GM19455 (cell line): ENCODE measurements at regions not wholly inside any gene's neighbourhood (a gene's known extent, or its start where the extent isn't known, plus 50 kb on each side); places are given as distances from the start of the nearest gene placed in this dataset.

Source experiments
- ATAC-seq: cut with Tn5 transposase; IDR thresholded peaks from one replicate; pipeline ENCODE4 v1.9.1; 2021; ENCODE audit not compliant: unreplicated experiment

DNA sequence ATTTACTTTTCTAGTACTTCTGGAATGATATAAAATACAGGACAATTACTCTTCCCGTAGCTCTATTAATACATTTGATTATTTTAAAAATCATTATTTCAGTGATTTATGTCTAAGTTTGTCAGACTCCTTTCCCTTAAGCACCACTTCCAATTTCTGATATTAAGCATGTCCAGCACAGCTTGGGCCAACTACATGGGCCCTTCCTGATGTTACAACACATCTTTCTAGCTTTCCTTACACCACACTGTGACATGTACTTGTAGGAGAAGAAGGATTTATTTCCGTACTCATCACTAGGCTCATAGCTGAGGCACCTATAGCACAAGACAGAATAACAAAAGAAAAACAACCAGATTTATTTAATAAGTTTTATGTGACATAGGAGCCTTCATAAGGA is 134.8 kb upstream of the HNRNPA3 start:
- no peak for ATAC-seq

DNA sequence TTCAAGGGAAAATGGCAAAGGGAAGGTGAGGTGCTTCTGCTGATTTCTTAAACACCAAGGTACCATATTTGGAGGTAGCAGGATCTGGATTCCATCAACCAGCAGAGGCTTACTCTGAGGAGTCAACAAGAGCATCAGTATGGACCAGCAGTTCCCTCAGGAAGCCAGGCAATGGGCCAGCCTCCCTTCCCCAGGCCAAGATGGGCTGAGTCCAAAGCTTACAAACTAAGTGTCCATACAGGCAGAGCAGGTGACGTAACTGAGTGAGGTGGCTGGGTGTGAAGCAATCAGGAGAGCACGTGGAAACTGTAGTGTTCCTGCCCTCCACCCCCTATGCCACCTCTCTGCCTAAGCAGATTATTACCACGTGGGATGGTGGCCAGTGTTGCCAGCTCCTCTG is 134.2 kb upstream of the HNRNPA3 start:
- ATAC-seq: no peak

DNA sequence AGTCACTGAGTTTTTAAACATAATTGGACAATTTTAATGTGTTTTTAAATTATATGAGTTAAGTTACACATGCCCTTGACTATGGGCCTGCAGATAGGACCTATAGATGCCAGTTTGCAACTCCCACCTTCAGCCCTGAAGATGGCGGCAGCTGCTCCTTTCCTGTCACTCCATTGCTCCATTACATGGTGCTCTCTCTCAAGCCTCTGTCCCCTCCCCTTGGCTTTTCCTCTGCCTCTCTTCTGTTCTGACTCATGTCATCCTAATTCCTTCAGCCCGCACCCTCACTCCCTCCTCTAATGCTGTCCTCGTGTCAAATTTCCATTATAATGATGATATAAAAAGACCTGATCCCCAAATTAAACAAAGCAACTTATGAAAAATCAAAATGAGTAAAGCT is 133.7 kb upstream of the HNRNPA3 start:
- ATAC-seq: no peak

DNA sequence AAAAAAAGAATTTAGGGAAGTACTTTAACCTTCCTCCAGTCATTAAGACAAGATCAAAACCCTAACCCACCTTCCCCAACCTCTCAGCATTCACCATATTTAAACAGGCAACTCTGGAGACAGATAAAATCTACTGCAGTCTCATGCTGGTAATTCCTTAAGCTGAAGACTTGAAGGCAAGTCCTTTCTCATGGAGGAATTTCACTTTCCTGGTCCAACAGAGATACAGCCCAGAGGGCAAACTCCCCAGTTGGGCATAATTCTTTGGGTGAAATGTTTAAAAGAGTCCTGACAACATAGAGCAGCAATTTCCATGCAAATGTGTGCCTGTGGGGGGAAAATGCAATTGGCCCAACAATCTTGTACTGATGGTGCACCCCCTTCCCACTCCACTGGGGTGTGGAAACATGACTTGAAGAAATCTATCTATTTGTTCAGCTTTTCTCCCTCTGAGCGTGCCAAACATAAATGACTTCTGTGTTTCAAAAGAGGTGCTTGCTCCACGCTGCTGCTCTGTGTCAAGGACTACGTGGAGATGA is 131.8 kb upstream of the HNRNPA3 start:
- ATAC-seq: no peak

DNA sequence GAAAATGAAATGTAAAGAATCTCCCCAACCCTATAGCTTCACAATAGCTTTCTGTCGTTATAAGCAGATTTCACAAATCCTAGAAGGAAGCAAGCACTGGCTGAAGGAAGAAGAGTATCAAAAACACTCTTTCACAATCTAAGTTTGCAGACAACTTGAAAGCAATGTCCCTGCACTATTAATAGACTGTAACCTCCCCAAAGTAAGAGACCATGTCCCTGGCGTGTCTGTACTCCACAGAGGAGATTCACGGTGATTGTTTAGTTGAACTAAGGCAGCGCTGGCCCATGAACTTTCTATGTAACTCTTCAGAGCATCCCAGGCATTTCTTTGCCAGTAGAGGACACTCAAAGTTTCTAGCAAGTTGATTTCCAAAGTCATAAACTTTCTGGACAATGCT is 128.0 kb upstream of the HNRNPA3 start:
- ATAC-seq: no peak

DNA sequence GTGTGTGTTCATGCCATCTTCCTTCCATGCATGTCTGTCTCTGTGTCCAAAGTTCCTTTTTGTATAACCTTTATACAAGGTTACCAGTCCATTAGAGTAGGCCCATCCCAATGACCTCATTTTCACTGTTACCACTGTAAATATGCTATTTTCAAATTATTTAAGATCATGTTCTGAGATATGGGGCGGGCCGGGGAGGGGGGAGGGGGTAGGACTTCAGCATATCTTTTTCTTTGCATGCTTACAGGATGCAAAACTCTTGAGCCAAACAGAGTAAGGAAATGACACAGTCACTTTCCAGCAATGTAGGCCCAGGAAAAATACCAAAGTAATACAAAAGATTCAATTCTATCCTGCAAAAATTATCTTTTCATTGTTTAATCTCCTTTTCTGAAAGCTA is 124.1 kb upstream of the HNRNPA3 start:
- ATAC-seq: no peak

DNA sequence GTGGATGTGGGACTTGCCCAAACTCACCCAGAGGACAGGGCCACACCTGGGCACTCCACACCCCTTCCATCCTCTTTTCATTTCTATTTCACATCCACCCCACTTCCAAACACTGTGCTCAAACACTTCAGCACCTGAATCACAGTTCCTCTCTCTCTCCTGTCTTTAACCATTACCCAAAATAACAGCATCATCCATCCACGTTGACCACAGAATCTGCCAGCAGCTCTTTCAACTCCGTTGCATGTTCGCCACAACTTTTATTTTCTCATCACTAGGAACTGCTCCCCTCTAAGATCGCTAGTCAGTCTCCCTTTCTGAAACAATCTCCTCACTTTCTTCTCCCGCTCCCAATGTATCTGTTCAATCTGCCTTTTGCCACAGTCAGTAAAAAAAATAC is 121.6 kb upstream of the HNRNPA3 start:
- no peak for ATAC-seq

DNA sequence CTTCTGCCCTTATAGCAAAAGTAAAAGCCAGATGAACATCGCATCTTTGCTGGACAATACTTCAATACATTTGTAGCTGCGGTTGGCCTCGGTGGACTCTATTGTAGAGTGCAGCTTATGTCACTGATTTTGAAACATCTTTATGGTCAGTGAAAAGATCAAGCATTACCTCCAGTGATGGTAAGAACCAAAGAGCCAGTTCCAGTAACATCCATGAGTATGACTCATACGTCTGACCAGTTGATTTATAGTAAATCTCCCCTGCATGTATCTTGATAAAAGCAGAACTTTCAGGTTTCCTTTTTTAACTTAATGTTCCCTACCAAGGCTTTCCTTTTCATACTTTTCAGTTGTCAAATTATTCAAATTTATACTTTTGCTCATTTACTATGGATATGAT is 119.2 kb upstream of the HNRNPA3 start:
- ATAC-seq: no peak

DNA sequence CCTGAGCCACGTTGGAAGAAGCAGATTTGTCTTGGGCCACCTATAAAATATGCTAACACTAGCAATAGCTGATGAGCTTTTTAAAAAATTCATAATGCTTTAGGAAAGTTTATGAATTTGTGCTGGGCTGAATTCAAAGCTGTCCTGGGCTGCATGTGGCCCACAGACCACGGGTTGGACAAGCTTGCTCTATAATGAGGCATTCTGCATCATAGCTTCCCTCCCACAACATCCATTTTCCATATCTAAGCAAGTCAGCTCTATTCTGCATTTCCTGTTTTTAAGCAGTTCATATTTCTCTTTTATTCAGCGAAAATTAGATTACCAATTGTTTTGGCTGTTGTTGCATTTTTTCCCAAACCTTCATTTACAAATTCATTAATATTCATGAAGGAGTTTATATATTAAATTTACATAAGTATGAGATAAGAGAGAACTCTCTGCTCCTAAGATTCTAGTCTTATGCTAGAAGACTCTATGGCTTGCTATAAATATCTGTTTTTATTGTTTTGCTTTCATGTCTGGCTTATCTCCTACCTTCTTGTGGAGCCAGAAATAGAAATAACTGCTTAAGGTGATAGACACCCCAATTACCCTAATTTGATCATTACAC is 114.5 kb upstream of the HNRNPA3 start:
- no peak for ATAC-seq

DNA sequence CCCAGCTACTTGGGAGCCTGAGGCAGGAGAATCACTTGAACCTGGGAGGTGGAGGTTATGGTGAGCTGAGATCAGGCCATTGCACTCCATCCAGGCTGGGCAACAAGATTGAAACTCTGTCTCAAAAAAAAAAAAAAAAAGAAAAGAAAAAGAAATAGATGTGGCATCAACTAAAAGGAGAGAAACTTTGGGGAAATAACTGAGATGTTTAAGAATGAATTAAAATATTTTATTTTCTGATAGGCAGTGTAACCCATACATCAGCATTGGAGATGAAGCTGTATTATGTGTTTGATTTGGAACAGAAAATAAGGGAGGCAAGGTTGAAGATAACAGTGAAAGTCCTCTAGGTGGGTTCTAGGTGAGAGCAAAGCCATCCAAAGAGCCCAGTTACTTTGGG is 110.7 kb upstream of the HNRNPA3 start:
- ATAC-seq: no peak

DNA sequence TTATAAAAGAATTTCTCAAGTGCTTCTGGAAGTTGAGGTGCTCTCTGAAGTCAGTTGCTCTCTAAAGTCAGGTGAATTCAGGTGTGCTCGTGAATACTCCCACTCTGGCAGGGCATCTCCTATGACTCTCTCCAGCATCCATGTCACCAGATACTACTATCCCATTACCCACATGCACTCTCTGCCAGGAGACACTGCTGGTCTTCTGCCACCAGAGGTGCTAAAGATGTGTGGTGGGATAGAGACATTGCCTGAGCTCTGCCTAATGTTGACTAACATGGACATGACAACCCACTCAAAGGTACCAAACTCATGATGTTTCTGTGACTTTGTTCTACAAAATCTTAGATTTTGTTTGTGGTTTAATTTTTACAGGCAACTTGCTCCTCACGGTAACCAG is 106.4 kb upstream of the HNRNPA3 start:
- no peak for ATAC-seq

DNA sequence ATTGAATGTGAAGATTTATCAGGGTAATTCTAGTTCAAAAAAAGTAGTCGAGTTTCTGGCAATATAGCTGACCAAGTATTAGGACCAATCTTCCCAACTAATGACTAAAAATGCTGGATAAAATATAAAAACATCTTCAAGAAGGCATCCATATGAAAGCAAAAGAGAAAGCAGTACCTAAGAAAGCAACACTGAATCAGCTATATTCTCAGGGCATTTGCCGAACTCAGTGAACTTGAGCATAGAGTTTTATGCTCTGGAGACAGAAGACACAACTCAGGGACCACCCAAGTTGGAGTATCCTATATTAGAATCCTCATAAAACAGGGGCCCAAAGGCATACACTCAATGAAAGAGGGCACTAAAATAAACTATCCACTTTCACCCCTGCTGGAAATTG is 103.7 kb upstream of the HNRNPA3 start:
- ATAC-seq: no peak

DNA sequence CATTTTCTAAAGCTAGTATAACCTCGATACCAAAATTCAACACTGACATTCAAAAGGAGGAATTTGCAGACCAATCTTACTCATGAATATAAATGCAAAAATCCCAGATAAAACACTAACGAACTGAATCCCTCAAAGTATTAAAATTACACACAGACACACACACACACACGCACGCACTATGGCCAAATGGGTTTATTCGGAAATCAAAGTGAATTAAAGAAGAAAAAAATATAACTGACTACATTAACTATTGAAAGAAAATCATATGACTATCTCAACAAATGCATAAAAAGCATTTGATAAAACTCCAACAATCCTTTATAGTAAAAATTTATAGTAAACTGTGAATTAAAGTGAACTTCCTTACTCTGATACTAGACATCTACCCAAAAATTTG is 97.9 kb upstream of the HNRNPA3 start:
- ATAC-seq: no peak

DNA sequence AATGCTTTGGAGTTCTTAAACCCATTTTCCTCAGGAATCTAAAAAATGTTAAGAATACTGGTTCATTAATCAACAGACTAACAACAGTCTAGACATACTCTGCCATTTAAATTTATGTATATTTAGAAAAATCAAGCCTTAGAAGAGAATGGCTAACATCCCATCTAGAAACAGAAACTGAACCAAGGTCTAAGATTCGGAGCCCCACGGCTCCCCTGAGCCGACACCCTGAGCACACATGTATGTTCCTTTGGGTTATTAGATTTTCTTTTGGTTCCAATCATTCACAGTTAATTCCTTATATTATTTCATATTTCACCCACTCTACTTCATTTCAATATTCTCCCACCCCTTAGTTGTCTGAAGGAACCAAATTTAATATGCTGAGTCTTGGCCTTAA is 94.8 kb upstream of the HNRNPA3 start:
- ATAC-seq: no peak

DNA sequence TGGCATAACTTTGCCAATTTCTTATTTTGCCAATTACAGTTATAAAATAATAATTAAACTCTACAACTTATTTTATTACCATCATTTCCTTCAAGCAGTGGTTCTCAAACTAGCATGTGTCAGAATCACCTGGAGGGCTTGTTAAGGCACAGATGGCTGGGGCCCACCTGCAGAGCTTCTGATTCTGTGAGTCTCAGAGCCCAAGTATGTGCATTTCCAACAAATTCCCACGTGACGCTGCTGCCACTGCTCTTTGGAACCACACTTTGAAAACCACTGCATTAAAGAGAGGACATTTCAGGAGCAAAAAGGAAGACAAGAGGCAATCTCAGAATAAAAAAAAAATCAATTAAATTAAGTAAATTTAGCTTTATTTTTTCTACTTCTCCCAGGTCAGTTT is 94.0 kb upstream of the HNRNPA3 start:
- no peak for ATAC-seq

DNA sequence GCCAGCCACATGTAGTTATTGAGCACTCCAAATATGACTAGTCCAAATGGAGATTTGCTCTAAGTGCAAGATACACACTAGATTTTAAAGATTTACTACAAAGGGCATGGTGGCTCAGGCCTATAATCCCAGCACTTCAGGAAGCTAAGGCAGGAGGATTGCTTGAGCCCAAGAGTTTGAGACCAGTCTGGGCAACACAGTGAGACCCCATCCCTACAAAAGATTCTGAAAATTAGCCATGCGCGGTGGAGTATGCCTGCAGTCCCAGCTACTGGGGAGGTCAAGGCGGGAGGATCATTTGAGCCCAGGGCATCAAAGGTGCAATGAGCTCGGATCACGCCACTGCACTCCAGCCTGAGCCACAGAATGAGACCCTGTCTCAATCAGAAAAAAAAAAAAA is 93.5 kb upstream of the HNRNPA3 start:
- no peak for ATAC-seq

DNA sequence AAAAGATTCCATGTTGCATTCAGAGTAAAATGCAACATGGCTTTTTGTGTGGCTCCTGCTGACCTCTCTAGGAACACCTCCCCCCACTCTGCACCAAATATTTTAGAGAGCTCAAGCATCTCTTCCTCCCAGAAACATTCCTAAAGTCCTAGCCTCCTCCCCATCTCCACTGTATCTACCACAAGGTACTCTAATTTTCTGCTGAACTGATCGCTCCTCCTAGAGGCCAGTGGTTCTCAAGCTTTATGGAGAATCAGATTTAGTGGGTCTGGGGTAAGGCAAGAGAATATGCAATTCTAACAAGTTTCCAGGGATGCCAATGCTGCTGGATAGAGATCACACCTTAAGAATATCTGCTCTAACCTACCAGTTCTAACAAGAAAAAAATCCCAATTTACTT is 89.5 kb upstream of the HNRNPA3 start:
- no peak for ATAC-seq

DNA sequence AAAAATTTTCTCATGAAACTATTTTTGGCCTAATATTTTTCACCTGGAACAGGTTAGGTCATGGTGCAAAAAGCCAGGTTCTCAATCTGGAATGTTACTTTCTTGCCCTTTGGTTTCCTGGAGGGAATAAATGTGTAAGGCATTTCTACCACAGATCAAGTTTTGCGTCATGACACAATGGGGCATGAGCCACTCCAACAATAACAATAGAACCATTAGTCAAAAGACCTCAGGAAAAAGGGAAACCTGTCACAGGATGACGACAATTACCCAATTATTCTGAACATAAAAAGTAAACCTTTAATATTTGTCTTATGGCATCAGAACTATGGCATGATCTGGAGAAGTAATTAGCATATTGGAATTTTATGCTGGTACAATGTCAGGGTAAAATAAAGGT is 88.2 kb upstream of the HNRNPA3 start:
- ATAC-seq: no peak

DNA sequence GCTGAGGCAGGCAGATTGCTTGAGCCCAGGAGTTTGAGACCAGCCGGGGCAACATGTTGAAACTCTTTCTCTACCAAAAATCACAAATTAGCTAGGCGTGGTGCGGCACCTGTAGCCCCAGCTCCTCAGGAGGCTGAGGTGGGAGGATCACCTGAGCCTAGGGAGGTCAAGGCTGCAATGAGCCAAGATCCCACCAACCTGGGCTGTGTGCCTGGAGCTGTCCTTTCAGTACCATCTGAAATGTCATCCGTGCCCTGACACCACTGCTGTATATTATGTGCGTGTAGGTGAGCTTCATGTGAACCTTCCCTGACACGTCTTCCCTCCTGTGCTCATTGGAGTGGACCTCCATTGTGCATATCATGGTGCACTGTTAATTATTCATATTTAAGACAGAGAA is 84.8 kb upstream of the HNRNPA3 start:
- ATAC-seq: no peak

DNA sequence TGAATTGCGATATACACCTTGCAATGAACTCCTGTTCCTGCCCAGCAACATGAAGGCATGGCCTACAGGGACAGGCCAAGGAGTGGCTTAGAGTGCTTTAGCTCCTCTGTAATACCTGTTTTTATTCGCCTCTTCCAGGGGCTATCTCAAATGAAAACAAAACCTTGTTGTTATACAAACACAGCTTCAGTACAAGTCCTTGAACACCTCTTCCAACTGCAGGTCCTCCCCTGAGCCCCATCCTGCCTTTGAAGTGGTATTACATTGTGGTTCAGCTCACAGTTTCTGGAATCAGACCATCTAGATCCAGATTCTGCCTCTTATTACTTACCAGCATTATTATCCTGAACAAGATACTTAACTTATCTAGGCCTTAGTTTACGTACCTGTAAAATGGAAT is 83.0 kb upstream of the HNRNPA3 start:
- ATAC-seq: no peak

DNA sequence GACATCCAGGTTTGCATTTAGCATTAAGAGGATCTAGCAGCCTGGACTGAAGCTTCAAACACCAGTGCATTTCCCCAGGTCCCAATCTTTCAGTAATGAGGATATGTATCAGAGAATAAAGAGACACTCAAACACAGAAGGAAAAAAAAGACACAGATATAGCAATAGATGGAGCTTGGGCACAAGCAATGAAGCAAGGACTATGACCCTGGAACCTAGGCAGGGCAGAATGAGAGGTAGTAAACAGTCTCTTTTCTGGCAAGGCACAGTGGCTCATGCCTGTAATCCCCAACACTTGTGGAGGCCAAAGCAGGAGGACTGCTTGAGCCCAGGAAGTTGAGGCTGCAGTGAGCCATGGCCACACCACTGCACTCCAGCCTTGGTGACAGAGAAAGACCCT is 80.7 kb upstream of the HNRNPA3 start:
- no peak for ATAC-seq

DNA sequence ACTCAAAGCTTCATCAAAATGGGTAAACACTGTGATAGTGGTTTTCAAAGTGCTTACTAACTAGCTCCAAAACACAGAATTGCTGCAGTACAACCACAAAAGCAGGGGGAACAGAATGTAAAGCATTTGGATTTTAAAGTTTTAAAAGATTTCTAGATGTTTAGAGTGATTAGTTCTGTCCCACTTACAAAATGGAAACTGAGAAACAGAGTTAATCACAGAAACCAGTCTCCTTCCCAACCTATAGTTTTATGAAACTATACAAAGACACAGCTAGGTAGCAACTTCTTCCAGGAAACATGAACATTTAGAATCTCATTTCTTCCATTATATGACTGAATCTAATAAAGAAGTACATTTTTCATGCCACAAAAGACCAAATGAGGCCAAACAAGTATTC is 73.8 kb upstream of the HNRNPA3 start:
- ATAC-seq: no peak

DNA sequence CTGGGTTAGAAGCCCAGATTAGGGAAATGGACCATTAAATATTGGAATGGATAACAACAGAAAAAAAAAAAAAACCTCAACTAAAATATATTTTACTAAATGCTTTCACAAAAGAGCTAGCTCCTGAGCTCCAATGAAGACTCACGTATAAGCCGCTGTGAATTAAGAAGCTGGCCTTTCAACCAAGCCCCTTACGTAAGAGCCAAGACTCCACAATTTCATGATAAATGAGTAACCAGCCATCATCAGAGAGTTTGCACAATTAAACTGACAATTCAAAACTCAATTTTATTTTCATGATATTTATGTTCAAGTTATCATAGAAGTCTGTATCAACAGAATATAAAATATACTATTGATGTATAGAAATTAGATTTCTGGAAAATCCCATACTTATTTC is 70.7 kb upstream of the HNRNPA3 start:
- ATAC-seq: no peak

DNA sequence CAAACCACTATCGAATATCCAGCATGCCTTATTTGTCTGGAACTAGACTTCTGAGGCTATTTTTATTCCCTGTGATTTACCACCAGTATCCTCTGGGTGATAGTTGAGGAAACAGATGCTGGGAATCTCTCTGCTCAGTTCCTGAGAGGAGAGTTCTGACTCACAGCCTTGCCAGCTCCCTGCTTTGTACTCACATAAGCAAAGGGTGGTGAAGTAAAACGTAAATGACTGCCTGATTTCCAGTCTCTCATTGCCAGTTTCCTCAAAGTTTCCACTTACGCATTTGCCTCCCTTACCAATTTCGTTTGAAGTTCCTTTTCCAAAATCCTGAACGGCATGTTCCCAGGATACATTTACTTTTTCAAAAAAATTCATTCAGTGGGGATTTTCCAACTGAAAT is 69.2 kb upstream of the HNRNPA3 start:
- ATAC-seq: no peak
